Sciatic nerve (tissue), 2 donors: ENCODE measurements at regions not wholly inside any gene's neighbourhood (a gene's known extent, or its start where the extent isn't known, plus 50 kb on each side); places are given as distances from the start of the nearest gene placed in this dataset.
"Not testable (repeated sequence)": the region's sequence is repeated elsewhere in the genome, so short reads cannot be mapped to it uniquely, and the experiment has no call there.

Source experiments
- ATAC-seq: fragments of 200-7000 bp; cut with Tn5 transposase; one replicate; pipeline ENCODE4 v1.9.1; 2020; ENCODE audit warnings: mild to moderate bottlenecking, moderate library complexity
- DNase-seq: peaks from one replicate; pipeline ENCODE4 v3.0.0-alpha.2; 2020; ENCODE audit warnings: low spot score
- intact Hi-C: fragments of 100-400 bp; cut with DNase I; formaldehyde crosslinking; loops from one replicate; pipeline ENCODE4 v1.14.2; 2022
- donor health status: DM: no; HTN: no; CAD: no.
- donor health status: DM: no; HTN: no; CAD: no.

DNA sequence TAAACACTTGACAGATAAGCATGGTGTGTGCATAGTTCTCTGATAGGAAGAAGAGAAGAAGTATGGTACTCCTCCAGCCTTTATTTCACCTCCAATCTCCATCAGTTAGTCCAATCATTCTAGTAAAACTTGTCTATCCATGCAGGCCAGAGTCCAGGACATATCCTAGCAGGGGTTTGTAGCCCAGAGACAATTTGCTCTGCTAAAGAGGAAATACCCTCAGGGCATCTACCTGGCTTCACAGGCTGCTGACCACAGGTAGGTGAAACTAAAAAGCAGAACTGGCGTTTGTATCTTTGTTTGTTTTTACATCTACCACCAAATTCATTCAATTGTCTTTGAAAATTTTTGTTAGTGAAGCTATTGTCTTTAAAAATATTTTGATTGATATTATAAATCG, 717.6 kb downstream of the FSCB start:
- ATAC-seq (no peak), DNase-seq (no peak)
- intact Hi-C loops = no loop called here

DNA sequence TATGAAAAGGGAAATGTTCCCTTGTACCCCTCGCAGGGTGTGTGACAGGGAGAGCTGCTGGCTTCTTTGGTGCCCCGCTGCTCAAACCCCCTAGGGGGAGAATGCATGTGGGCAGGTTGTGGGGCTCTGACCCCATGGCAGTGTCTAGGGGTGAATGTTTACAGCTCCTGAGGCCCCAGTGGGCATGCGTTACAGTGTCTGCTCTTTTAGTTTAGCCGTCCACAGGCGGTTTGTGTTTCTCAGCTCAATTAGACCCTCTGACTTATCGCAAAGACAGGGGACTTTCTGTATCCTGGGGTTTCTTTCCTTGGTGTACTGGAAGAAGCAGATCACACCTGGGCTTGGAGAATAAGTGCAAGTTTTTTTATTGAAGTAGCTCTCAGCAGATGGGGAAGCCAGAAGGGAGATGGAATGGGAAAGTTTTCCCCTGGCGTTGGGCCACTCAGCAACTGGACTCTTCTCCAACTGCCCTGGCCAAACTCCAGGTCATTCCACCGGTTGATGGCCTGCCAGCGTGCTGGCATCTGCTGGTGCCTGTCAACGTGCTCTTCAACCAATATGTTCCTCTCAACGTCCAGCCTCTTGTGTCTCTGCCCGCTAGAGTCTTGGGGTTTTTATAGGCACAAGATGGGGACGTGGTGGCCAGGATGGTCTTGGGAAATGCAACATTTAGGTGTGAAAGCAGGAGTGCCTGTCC, 720.9 kb downstream of the FSCB start:
- no peak for ATAC-seq
- DNase-seq = no peak
- intact Hi-C loops = no loop called here

DNA sequence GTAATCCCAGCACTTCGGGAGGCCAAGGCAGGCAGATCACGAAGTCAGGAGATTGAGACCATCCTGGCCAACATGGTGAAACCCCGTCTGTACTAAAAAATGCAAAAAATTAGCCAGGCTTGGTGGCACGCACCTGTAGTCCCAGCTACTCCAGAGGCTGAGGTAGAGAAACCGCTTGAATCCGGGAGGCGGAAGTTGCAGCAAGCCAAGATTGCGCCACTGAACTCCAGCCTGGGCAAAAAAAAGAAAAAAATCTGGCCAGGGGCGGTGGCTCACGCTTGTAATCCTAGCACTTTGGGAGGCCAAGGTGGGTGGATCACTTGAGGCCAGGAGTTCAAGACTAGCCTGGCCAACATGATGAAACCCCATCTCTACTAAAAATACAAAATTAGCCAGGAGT, 722.7 kb downstream of the FSCB start:
- ATAC-seq, intact Hi-C loops, DNase-seq: not testable (repeated sequence)

- ATAC-seq = no peak
- intact Hi-C loops = no loop called here
- no peak for DNase-seq
Observed at GRCh38 chr14:43778937-43779639, 728.0 kb downstream of the FSCB start.

- DNase-seq (no peak), ATAC-seq (no peak)
- intact Hi-C loops = no loop called here
Observed at GRCh38 chr14:43778570-43778936, 728.5 kb downstream of the FSCB start.

DNA sequence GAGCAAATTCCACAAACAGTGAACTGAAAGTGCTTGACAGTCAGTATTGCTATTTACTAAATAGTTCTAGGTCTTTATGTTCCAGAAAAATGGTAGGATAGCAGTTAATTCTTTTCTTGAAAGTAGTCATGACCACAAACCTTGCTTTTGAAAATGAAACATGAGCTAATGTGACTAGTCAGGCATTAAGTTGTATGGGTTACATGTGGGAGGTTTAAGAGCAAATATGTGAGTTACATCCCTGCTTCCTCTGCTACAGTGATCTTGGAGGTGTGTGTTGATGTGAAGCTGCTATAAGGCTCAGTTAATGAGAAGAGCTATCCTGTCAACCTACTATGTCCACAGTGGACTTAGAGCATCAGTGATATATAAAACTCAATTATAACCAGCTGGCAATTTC, 741.6 kb downstream of the FSCB start:
- intact Hi-C loops = no loop called here

DNA sequence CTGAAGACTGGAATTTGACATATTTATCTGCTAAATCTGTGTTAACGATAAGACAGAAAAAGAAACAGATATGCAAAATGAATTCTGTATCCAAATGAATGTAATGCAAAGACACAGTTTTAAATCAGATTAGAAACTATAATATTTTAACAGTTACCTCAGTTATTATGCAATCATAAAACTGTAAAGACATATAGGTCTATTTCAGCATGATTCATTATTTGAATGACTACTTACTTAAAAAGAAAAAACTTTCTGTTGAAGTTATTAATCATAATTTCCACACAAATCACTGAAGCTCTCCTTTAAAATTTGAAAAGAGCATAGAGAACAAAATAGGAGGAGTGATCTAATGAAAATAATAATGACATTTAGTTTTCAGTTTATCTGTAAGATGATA, 742.6 kb downstream of the FSCB start:
- intact Hi-C loops = no loop called here
- ATAC-seq = no peak

More for the DNA sequence above, 741.6 kb downstream of the FSCB start:
- DNase-seq (no peak), ATAC-seq (no peak)

DNA sequence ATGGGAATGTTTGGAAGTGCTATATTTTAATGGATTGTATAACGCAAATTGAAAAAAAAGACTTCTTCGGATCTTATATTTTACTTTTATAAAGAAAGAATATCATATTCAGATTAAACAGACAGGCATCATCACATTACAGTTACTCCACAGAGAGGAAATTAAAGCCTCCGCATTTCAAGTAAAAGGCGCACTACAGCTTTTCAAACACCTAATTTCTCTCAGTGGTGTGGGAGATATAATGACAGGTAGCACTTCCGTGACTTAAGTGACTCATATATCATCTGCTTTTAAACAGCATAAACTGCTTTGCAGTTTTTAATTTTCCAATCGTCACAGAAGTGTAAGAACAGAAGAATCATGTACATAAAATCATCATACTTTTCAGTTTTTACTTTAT, 751.4 kb downstream of the FSCB start:
- DNase-seq = no peak
- no peak for ATAC-seq
- intact Hi-C loops = no loop called here

More for the DNA sequence above, 742.6 kb downstream of the FSCB start:
- DNase-seq = no peak

DNA sequence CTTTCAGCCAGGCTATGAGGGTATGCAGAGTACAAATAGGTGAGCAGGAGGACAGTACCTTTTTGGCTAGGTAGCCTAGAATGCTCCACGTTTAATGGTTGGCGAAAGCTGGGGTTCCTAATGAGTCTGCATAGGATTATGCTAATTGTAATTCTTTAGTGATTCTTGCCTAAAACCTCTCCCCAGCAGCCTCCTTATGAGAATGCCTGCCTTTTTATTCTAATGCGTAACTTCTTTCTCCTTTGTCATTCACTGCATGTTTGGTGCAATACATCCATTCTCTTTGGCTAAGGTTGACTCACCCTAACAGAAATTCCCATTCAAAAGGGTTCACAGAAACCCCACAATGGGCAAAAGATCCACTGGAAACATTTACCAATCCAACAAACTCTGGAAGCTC, 752.2 kb downstream of the FSCB start:
- DNase-seq (no peak), ATAC-seq (no peak)
- intact Hi-C loops = no loop called here

- intact Hi-C loops = no loop called here
- DNase-seq (no peak), ATAC-seq (no peak)
Observed at GRCh38 chr14:43745746-43746145, 761.3 kb downstream of the FSCB start.

DNA sequence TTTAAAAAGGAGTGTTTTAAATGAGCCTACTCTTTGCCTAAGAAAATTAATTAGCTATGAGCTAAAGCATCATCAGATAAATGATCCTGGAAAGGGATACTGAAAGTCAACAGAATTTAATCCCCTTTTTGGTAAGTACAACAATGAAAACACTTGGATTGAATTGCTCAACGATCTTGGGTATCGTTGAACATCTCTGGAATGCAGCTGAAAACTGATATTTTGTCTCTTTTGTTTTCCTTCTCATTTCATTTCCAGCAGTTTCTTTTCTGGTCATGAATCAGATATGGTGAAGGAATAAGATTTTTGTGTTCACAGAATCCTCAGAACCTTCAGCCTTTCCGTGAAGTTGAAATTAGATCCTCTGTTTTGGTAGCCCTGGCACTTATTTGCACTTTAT, 771.2 kb downstream of the FSCB start:
- DNase-seq (no peak), ATAC-seq (no peak)
- intact Hi-C loops = no loop called here

GRCh38 chr14:43729143-43729542, 777.9 kb downstream of the FSCB start:
- DNase-seq (no peak), ATAC-seq (no peak)
- intact Hi-C loops = no loop called here

DNA sequence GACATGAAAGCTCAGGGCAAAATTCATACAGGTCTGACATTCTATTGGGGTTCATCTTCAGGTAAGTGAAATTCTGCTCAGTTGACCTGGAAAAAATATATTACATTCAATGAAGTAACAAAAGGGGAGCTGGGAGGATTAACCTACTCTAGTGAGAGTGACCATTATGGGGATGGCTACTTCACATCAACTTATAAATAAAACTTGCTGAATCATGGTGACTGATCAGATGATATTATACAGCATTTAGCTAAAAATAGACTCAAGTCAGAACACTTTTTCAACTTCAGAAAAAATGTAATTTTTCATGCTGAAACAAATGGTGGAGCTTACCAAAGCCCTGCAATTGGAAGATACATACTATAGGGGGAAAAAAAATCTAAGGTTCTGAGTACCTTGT, 800.2 kb downstream of the FSCB start:
- DNase-seq (no peak), ATAC-seq (no peak)
- intact Hi-C loops = no loop called here

DNA sequence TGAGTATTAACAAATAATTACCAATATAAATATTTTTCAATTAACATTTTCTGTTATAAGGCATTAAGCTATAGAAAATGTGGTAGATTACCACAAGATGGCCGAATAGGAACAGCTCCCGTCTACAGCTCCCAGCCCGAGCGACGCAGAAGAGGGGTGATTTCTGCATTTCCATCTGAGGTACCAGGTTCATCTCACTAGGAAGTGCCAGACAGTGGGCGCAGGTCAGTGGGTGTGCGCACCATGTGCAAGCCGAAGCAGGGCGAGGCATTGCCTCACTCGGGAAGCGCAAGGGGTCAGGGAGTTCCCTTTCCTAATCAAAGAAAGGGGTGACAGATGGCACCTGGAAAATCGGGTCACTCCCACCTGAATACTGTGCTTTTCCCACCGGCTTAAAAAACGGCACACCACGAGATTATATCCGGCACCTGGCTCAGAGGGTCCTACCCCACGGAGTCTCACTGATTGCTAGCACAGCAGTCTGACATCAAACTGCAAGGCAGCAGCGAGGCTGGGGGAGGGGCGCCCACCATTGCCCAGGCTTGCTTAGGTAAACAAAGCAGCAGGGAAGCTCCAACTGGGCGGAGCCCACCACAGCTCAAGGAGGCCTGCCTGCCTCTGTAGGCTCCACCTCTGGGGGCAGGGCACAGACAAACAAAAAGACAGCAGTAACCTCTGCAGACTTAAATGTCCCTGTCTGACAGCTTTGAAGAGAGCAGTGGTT, 808.4 kb downstream of the FSCB start:
- DNase-seq, ATAC-seq, intact Hi-C loops: not testable (repeated sequence)

DNA sequence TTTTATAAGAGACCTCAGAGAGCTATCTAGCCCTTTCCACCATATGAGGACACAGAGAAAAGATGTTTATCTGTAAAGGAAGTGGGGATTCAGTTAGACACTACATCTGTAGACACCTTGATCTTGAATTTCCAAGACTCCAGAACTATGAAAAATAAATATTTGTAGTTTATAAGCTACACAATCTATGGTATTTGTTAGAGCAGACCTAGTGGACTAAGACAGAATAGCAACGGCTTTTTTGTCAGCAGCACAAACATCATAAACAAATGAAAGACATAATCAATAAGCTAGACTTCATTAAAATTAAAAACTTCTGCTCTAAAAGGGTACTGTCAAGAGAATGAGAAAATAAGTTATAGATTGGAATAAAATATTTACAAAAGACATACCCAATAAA, 810.1 kb downstream of the FSCB start:
- DNase-seq (no peak), ATAC-seq (no peak)
- intact Hi-C loops = no loop called here

DNA sequence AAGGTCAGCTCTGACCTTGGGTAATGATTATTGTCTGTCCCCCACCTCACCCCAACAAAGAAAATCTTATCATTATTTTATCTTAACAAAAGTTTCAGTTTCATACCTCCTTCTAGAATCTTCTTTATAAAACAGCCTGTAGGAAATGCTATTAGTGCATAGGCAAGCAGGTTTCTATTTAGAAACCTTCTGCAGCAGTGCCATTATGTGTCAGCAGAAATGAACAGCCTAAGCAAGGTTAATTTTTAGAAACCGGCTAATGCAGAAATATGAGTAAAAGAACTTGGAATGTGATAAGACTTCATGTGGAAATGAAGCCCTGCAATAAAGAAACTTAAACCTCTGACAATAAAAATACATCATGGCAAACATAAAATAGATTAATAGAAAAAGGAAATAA, 814.4 kb downstream of the FSCB start:
- ATAC-seq (no peak), DNase-seq (no peak)
- intact Hi-C loops = no loop called here

- DNase-seq = no peak
- no peak for ATAC-seq
- intact Hi-C loops = no loop called here
Observed at GRCh38 chr14:43687921-43688320, 819.2 kb downstream of the FSCB start.

DNA sequence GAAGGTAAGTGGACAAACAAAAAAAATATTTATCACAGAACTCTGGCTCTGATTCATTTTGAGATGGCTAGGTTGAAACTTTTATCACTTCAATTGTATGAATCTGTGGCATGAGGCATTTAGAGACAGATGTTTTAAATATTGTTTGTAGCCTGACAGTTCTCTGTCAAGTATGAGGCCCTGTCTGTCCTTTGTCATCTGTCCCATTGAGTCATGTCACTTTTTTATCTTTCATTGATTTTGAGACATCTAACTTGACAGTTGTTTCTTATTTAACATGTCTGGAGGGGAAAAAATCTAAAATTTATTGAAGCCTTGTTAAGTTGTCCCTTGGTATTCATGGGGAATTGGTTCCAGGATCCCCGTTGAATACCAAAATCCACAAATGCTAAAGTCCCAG, 829.5 kb downstream of the FSCB start:
- DNase-seq (no peak), ATAC-seq (no peak)
- intact Hi-C loops = no loop called here

DNA sequence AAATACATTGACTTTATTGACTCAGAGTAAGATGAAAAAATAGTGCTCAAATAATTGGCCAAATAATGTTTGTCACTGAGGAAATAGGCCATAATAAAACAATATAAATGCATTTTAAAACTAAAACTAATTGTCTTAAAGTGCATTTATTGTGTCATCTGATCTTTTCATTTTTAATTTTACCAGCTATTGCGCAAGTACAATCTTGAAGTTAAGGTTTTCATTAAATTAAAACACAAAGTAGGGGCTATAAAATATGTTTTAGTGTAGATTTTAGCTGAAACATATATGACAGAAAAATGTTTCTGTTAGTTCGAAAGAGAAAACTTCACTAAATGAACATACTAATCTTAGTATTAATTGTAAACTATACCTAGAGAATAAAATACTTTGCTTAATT, 832.8 kb downstream of the FSCB start:
- intact Hi-C loops = no loop called here
- no peak for ATAC-seq
- DNase-seq = no peak

DNA sequence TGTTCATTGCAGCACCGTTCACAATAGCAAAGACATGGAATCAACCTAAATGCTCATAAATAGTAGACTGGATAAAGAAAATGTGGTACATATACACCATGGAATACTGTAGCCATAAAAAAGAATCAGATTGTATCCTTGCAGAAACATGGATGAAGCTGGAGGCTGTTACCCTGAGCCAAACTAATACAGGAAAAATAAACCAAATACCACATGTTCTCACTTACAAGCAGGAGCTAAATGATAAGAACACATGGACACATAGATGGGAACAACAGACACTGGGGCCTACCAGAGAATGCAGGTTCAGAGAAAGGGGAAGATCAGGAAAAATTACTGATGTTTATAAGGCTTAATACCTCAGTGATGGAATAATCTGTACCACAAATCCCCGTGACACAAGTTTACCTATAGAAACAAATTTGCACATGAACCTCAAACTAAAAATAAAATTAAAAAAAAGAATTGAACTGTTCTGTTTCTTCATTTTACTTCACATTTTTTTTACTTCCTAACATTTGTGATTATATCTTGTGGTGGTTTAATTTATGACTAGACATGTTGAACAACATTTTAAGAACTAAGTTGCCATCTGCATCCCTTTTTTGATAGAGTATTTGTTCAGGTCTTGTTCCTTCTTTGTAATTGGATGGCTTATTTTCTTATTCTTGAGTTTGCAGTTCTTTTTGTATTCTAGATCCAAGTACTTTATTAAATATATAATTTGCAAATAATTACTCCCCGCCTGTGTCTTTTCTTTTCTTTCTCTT, 835.2 kb downstream of the FSCB start:
- ATAC-seq = no peak
- intact Hi-C loops = no loop called here
- DNase-seq = no peak
